ENCODE measurements at regions not wholly inside any gene's neighbourhood (a gene's known extent, or its start where the extent isn't known, plus 50 kb on each side); places are given as distances from the start of the nearest gene placed in this dataset.

GRCh38 chr11:110919241-110919922, 207.1 kb upstream of the ARHGAP20 start:
- no peak for TF ChIP-seq POLR2A (IDR thresholded peaks at IDR 0.05)
- no peak for TF ChIP-seq CTCF (IDR thresholded peaks at IDR 0.05)
- TF ChIP-seq POLR2AphosphoS5 (IDR thresholded peaks at IDR 0.05), result no peak
- no peak for TF ChIP-seq EP300 (IDR thresholded peaks at IDR 0.05)

All from suprapubic skin (tissue), 4 donors.